Endodermal cell (in vitro differentiated cells): ENCODE measurements at regions not wholly inside any gene's neighbourhood (a gene's known extent, or its start where the extent isn't known, plus 50 kb on each side); places are given as distances from the start of the nearest gene placed in this dataset.

Experiments
- DNase-seq: peaks from one replicate; pipeline ENCODE4 v3.0.0-alpha.2; 2017
- H3K27ac ChIP-seq: 2 replicates; pipeline ENCODE4 v1.5.1; 2013; ENCODE audit warnings: mild to moderate bottlenecking, low read depth, low read length, moderate library complexity
- H3K27me3 ChIP-seq: 2 replicates; pipeline ENCODE4 v1.6.1; 2013; ENCODE audit warnings: mild to moderate bottlenecking, low read length, moderate library complexity; ENCODE audit not compliant: insufficient read depth, control insufficient read depth, poor library complexity, severe bottlenecking
- H3K36me3 ChIP-seq: 2 replicates; pipeline ENCODE4 v1.7.0; 2013; ENCODE audit warnings: mild to moderate bottlenecking, low read length, moderate library complexity; ENCODE audit not compliant: control insufficient read depth, insufficient read depth
- H3K4me1 ChIP-seq: one replicate; pipeline ENCODE4 v1.7.0; 2013; ENCODE audit warnings: low read length; ENCODE audit not compliant: control insufficient read depth, insufficient read depth
- H3K4me3 ChIP-seq: 2 replicates; pipeline ENCODE4 v1.5.1; 2013; ENCODE audit warnings: mild to moderate bottlenecking, low read length, moderate library complexity
- H3K9ac ChIP-seq: 2 replicates; pipeline ENCODE4 v1.6.1; 2013; ENCODE audit warnings: mild to moderate bottlenecking, low read length, moderate library complexity; ENCODE audit not compliant: poor library complexity, severe bottlenecking; ENCODE audit errors: extremely low read depth
- H3K9me3 ChIP-seq: 2 replicates; pipeline ENCODE4 v1.6.1; 2013; ENCODE audit warnings: mild to moderate bottlenecking, low read length, moderate library complexity; ENCODE audit not compliant: control insufficient read depth
- H3K27ac Mint-ChIP-seq: 2 replicates; pipeline ENCODE4 v1.8.0; 2020; ENCODE audit warnings: mixed read lengths
- H3K27me3 Mint-ChIP-seq: 2 replicates; pipeline ENCODE4 v1.8.0; 2021; ENCODE audit warnings: mild to moderate bottlenecking, mixed read lengths; ENCODE audit not compliant: insufficient read depth
- H3K36me3 Mint-ChIP-seq: 2 replicates; pipeline ENCODE4 v1.8.0; 2020; ENCODE audit warnings: low read depth, mixed read lengths
- H3K4me1 Mint-ChIP-seq: 2 replicates; pipeline ENCODE4 v1.8.0; 2020; ENCODE audit warnings: mixed read lengths
- H3K4me3 Mint-ChIP-seq: 2 replicates; pipeline ENCODE4 v1.8.0; 2020; ENCODE audit warnings: mild to moderate bottlenecking, moderate library complexity, mixed read lengths
- H3K9me3 Mint-ChIP-seq: 2 replicates; pipeline ENCODE4 v1.8.0; 2020; ENCODE audit warnings: mild to moderate bottlenecking, mixed read lengths
- CTCF ChIP-seq: fragments of 200-600 bp; sonication (generic); conservative IDR thresholded peaks from 2 replicates; pipeline ENCODE4 v1.5.0; 2021; ENCODE audit warnings: antibody characterized with exemption, mild to moderate bottlenecking
- WGBS, 2 experiments: methylation state at CpG; one replicate each; pipeline versions ENCODE4 v1.1.5 to v1.1.7; 2013; ENCODE audit warnings: missing lambda C conversion rate in 2 of 2, mixed read lengths in 1 of 2; ENCODE audit not compliant: insufficient coverage in 1 of 2, insufficient read length in 1 of 2; 5-methylcytosine and 5-hydroxymethylcytosine counted together

- no peaks in the 10 kb centered on the region for H3K4me1 ChIP-seq
- H3K9ac ChIP-seq = no peak overlapping the region
- H3K4me3 ChIP-seq = no peak overlapping the region
- H3K27me3 ChIP-seq = no peaks in the 10 kb centered on the region
- no peaks in the 10 kb centered on the region for H3K36me3 Mint-ChIP-seq
- TF ChIP-seq CTCF = no peak
- DNase-seq = no peak
- no peaks in the 10 kb centered on the region for H3K9me3 Mint-ChIP-seq
- H3K9me3 ChIP-seq = no peaks in the 10 kb centered on the region
- H3K27ac Mint-ChIP-seq = no peak overlapping the region
- no peaks in the 10 kb centered on the region for H3K36me3 ChIP-seq
- WGBS, 2 experiments = 88 to 92% methylated on average over 3 of the region's 3 CpGs
- no peaks in the 10 kb centered on the region for H3K27me3 Mint-ChIP-seq
- H3K4me3 Mint-ChIP-seq = no peak overlapping the region
- no peak overlapping the region for H3K27ac ChIP-seq
- H3K4me1 Mint-ChIP-seq = no peaks in the 10 kb centered on the region
Observed at GRCh38 chr4:159837071-159837470, 734.2 kb downstream of the RAPGEF2 start.

GRCh38 chr4:159855731-159856130 is 752.9 kb downstream of the RAPGEF2 start:
- Mint-ChIP-seq H3K27me3 (no peaks in the 10 kb centered on the region), H3K9me3 (no peaks in the 10 kb centered on the region), H3K4me3 (no peak overlapping the region), H3K27ac (no peak overlapping the region), H3K36me3 (no peaks in the 10 kb centered on the region), H3K4me1 (peaks cover 3% of the 10 kb centered on the region)
- Histone ChIP-seq H3K27me3 (no peaks in the 10 kb centered on the region), H3K9me3 (no peaks in the 10 kb centered on the region), H3K4me3 (no peak overlapping the region), H3K9ac (no peak overlapping the region), H3K4me1 (no peaks in the 10 kb centered on the region), H3K36me3 (no peaks in the 10 kb centered on the region), H3K27ac (no peak overlapping the region)
- TF ChIP-seq CTCF = no peak
- DNase-seq = no peak
- 67 to 90% methylated on average over 1 of the region's 1 CpG for WGBS, 2 experiments

- H3K4me1 ChIP-seq = no peaks in the 10 kb centered on the region
- H3K9ac ChIP-seq = no peak overlapping the region
- no peak overlapping the region for H3K27ac Mint-ChIP-seq
- H3K36me3 ChIP-seq = no peaks in the 10 kb centered on the region
- H3K36me3 Mint-ChIP-seq = no peaks in the 10 kb centered on the region
- H3K27me3 Mint-ChIP-seq = no peaks in the 10 kb centered on the region
- 71 to 79% methylated on average over 2 to 5 of the region's 5 CpGs for whole genome bisulfite sequencing, 2 experiments
- H3K27me3 ChIP-seq = no peaks in the 10 kb centered on the region
- no peak overlapping the region for H3K4me3 Mint-ChIP-seq
- DNase-seq = peak; percentile 59
- peak; percentile 10 for TF ChIP-seq CTCF
- H3K4me1 Mint-ChIP-seq = peaks cover 3% of the 10 kb centered on the region
- H3K4me3 ChIP-seq = no peak overlapping the region
- no peaks in the 10 kb centered on the region for H3K9me3 ChIP-seq
- H3K27ac ChIP-seq = no peak overlapping the region
- no peaks in the 10 kb centered on the region for H3K9me3 Mint-ChIP-seq
Observed at GRCh38 chr4:159856451-159856850, 753.6 kb downstream of the RAPGEF2 start.
